Iris pigment epithelial cell (primary cell): ENCODE measurements at regions not wholly inside any gene's neighbourhood (a gene's known extent, or its start where the extent isn't known, plus 50 kb on each side); places are given as distances from the start of the nearest gene placed in this dataset.

ENCODE experiments used
- DNase-seq: peaks from one replicate; pipeline ENCODE4 v3.0.0-alpha.2; 2011; ENCODE audit warnings: low read depth

GRCh38 chr12:30827101-30828066 lies 72.6 kb upstream of the CAPRIN2 start:
- DNase-seq = no peak

- DNase-seq = no peak
Measured at GRCh38 chr12:30826276-30826675, 71.5 kb upstream of the CAPRIN2 start.

DNA sequence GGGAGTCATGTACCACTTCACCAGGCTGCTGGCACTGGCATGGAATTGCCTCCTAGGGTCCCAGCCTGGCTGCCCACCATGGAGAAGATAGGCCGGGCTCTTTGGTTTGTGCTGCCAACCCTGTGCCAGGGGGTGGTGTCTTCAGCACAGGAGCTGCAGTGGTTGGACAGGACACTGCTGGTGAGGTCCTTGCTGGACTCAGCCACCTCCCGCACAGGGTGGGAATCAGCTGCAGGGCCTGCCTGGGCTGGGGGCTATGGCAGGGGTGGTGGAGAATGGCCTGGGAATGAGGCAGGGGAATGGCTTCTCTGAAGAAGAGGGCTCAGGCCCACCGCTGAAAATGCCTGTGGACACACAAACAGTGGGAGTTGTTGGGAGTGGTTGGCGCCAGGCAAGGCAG lies 70.6 kb upstream of the CAPRIN2 start:
- DNase-seq = no peak

DNA sequence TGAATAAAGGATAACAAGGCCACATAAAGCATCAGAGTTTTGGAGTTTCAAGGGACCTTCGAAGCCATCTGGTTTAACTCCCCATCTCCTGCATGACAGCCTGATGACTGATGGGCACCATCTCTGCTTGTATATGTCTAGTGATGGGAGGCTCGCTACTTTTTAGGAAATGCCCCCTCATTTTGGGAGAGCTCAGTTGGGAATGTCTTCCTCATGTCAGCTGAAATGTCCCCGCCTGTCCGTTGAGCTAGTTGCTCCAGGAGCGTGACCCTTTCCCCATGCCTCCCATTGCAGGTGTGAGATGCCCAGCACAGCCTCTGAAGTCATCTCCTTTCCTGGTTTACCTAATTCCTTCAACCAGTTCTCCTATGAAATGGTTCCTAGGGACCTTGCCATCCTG lies 69.6 kb upstream of the CAPRIN2 start:
- no peak for DNase-seq

GRCh38 chr12:30823764-30824163 lies 69.0 kb upstream of the CAPRIN2 start:
- no peak for DNase-seq

- peak; percentile 15 for DNase-seq
Measured at GRCh38 chr12:30823156-30823699, 68.5 kb upstream of the CAPRIN2 start.

GRCh38 chr12:30822385-30823155 lies 67.8 kb upstream of the CAPRIN2 start:
- DNase-seq = peak; percentile 47

DNA sequence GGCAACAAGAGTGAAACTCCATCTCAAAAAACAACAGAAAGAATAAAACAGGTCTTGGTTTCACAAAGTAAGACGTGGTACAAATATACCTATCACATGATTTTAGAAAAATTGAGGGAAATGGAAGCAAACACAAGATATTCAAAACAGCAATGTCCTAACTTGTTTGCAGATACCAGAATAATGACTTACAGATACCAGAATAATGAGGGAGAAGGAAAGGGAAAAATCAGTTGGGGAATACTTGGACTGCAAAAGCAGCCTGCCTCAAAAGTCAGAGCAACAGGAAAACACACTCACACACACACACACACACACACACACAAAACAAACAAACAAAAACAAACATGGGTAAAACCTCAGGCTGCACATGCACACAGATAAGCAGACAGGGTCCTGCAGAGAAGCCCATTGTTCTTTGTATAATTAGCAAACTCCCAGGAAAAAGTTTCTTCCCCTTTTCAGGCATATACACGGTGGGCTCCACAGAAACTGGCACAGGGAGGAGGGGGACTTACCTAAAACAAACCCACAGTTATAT lies 65.7 kb upstream of the CAPRIN2 start:
- no peak for DNase-seq

DNA sequence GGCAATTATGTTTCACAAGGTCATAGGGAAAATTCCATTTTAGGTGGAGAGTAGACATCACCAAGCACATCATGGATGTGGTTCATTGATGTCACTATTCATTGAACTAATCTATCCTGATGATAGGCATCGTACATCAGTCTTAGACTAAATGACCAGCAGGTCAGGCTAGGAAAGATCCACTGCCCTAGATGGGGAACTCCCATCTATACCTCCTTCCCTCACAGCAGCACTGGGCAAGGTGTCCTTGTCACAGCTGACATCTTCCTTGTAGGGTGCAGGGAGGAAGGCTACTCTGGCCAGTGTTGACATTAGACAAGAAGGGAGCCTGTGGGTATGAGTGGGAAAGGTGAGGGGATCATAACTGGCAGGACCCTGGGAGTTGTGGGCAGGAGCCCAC lies 63.8 kb upstream of the CAPRIN2 start:
- no peak for DNase-seq

GRCh38 chr12:30816742-30817465 lies 62.2 kb upstream of the CAPRIN2 start:
- DNase-seq = no peak

DNA sequence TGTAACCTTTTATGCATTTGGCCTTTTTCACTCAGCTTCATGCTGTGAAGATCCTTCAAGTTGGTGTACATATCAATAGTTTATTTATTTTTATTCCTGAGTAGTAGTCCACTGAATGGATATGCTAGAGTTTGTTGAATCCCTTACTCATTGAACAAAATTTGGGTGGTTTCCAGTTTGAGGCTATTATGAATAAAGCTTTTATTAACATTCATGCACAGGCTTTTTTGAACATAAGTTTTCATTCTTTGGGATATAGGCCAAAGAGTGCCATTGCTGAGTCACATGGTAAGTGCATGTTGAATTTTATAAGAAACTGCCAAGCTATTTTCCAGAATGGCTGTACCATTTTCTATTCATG lies 59.5 kb upstream of the CAPRIN2 start:
- DNase-seq = no peak

DNA sequence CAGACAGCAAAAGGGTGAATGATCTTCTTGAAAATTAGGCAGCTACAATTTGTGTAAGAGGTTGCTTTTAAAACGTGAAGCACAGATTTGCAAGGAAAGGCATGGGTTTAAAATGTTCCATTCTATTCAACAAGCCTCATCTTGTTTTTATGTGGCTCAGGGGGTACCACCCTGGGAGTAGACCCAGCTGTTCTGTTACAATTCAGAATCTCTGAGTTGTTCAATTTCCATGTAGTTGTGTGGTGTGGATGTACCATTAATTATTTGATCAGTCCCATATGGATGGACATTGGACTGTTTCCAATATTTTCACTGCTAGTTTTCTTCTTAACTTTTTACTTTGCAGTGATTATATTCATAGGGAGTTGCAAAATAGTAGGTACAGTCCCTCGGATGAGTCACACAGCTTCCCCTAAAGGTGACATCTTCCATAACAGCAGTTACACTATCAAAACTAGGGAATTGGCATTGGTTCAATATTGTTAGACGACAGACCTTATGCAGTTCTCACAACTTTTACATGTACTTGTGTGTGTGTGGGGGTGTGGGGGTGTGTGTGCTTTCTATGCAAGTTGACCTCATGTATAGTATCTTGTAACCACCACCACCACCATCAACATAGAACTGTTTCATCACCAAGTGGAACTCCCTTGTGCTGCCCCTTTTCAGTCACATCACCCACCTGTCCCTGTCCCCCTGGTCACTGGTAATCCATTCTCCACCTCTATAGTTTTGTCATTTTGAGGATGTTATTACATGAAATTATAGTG lies 59.0 kb upstream of the CAPRIN2 start:
- peak; percentile 34 for DNase-seq

GRCh38 chr12:30811966-30812365 lies 57.2 kb upstream of the CAPRIN2 start:
- DNase-seq = no peak

DNA sequence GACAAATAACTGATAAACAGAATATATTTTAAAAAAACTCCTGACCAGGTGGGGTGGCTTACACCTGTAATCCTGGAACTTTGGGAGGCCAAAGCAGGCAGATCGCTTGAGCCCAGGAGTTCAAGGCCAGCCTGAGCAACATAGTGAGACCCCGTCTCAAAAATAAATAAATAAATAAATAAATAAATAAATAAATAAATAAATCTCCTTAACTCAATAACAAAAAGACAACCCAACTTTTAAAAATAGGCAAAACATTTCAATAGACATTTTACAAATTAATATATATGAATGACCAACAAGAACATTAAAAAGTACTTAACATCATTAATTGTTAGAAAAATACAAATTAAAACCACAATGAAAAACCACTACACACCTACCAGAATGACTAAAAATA lies 56.2 kb upstream of the CAPRIN2 start:
- no peak for DNase-seq

- no peak for DNase-seq
Measured at GRCh38 chr12:30807695-30808034, 52.9 kb upstream of the CAPRIN2 start.

GRCh38 chr12:30806989-30807694 lies 52.4 kb upstream of the CAPRIN2 start:
- DNase-seq = peak; percentile 73

DNA sequence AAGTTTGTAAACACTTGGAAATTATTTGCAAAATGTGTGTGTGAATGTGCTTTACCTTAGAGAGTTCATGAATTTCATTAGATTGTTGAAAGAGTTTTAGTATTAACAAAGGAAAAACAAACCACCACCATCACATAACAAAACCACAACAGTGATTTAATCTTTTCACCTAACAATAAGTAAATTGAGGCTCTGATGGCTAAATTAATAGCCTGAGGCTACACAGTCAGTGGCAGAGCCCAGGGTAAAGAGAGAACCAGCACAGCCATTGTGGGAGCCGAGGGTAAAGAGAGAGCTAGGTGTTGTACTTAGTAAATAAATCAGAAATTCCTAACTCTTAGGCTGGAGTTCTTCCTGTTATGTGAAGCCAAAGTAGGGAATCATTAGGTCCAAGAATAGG lies 51.2 kb upstream of the CAPRIN2 start:
- DNase-seq = no peak
